SHP77 treated with DMSO at 0.1 percent for 48 hours (cell line): ENCODE measurements at regions not wholly inside any gene's neighbourhood (a gene's known extent, or its start where the extent isn't known, plus 50 kb on each side); places are given as distances from the start of the nearest gene placed in this dataset.

Experiments used
- DNase-seq: peaks from one replicate; lab custom pipeline; 2025; lab: John Stamatoyannopoulos, UW

DNA sequence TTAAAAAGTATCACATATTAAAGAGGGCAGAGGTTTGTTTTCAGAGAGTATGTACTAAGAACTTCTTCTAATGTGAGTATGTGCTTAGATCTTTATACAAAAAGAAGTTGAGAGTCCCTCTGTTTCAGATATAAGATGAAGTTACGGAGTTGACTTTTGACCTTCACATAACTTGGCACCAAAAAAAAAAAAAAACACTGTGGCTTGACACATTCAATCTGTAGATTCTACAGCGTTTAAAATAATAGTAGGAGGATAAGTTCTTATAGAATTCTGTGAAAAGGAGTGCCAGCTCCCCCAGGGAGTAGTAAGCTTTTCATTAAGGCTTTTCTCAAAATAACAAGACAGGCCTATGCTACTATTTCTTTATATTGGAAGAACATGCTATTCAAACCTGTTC is 105.4 kb upstream of the LRP1B start:
- DNase-seq = no peak

DNA sequence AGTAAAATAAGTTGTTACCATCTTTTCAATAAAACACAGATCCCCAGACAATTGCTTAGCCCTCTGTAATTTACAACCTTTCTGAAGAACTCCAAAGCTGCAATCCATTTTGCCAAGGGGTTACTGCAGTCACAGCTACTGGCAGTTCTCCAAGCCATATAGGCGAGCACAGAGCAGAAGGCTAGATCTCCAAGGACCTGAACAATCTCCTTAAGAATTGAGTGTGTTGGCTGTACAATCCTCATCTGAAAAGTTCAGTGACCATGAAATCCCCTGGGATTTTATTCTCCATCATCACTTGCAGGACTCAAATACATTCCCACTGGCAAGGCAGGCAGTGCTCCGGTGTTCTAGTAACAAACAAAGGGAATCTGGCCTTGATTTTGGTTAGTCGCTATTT is 103.9 kb upstream of the LRP1B start:
- no peak for DNase-seq

DNA sequence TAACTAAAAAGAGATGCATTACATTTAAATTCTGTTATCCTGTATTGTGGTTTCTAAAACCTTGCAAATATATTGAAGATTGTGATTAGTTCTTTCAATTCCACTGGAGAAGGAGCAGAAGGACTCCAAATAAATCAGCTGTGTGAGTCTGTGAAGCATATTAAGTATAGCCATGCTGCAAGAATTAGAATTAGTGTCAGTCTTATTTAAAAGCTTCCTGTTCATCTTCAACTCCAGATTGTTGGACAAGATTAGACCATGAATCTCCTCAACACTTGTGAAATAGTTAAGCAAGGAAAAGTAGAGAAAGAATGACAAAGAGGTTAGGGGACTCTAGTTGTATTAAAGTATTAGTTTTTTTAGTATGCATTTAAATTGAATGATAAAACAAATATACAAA is 92.5 kb upstream of the LRP1B start:
- no peak for DNase-seq

DNA sequence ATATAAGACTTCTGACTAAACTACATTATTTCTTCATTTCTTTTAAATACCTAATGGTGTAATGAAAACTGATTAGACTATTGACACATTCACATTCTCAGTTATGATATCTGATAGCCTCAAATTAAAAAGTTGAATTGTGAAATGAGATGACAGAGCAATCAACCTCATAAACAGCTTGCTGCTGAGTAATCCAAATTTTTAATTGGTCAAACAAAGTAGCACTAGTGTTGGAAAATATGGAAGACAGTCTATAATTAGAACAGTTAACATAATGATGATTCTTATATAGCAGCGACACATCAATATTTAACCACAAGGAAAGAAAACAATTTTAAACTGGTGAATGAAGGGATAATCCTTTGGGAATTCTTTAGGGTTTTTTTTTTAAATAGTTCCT is 91.9 kb upstream of the LRP1B start:
- no peak for DNase-seq

DNA sequence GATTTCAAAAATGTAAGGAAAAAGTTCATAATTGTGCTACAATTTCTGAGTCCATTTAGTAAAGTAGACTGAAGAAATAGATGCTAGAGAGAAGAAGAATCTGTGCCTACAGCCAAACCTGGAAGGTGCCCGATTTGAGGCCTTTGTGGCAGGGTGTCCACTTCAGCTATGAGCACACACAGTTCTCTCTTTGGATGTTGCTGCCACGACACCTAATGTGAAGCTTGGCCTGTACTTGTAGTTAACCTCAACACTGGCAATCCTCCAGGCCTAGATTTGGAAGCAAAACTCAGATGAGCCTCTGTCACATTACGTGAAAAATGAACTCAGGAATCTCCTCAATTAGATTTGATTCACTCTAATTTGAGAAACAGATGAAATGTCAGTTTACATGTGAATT is 90.1 kb upstream of the LRP1B start:
- DNase-seq = no peak

DNA sequence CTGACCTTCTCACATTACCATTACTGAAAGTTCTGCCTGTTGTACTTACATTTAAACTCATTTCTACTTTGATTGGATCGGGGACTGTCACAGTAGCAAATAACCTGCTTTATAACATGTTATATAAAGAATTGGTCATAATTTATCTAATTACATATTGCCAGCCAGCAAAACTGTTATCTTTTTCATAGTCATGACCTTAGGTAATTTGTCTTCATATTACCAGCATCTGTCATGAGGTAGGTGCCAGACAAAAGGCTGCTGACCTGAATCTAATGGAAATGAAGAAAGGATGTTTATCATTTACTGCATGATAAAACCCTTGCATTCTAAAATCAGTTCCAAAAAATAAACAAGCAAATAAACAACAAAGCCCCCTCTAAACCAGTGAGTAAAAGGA is 89.4 kb upstream of the LRP1B start:
- no peak for DNase-seq

DNA sequence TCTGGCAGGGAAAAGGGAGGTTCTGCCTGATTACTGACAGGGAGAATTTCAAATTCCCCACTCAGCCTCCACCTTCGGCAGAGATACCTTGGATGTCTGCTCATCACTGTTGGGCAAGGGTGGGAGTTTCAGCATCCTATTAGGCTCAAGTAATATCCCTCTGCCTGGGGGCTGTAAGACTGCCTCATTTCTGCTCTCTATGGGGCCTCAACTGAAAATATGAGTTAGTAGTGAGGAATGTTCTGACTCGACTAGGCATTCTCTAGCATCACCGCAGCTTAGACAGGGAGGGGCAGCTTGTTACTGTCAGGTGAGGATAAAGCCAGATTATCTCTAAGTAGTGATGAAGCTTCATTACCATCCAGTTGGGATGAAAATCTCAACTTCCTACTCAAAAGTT is 87.7 kb upstream of the LRP1B start:
- DNase-seq = no peak

DNA sequence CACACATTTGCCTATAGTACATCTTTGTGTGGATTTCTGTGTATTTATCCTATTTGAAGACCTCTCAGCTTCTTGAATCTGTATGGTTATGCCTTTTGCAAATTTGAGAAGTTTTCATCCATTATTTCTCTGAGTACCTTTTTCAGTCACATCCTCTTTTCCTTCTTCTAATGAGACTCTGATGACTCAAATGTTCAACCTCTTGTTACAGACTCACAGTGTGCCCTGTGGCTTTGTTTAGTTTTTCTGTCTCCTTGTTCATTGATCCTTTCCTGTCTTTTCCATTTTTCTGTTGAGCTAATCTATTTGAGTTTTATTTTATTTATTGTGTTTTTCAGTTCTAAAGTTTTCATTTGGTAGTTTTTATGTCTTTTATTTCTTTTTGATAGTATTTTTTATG is 87.0 kb upstream of the LRP1B start:
- no peak for DNase-seq

DNA sequence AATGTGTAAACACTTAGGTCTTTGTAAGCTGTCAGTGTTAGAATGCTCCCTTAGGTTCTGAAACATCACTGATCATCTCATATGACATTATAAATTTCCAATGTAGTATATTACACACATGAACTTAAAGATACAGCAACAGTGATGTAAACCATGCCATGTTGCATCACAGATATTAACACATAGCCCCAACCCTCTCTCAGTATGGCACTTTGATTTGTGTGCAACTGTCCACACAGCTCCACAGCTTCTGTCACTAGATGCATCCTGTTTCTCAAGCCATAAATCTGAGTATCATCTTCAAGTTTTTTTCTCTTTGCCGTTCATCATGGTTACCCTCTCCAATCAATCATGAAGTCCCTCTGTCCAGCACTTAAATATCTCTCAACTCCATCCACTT is 69.2 kb upstream of the LRP1B start:
- no peak for DNase-seq

DNA sequence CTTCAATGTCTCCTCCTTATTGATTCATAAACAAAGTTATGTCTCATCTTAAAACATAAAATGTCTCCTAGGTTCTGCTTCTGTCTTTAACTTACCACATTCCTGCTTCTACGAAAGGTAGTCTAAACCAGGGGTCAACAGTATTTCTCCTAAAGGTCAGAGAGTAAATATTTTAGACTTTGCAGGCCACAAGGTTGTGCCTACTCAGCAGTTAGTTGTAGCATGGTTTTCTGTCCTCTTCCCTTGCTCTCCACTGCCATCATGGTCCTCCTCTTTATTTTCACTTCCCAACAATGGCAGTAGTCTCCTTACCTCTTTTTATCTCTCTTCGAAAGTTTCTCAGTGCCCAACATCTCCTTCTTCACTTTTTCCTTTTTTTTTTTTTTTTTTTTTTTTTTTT is 68.3 kb upstream of the LRP1B start:
- DNase-seq = no peak

DNA sequence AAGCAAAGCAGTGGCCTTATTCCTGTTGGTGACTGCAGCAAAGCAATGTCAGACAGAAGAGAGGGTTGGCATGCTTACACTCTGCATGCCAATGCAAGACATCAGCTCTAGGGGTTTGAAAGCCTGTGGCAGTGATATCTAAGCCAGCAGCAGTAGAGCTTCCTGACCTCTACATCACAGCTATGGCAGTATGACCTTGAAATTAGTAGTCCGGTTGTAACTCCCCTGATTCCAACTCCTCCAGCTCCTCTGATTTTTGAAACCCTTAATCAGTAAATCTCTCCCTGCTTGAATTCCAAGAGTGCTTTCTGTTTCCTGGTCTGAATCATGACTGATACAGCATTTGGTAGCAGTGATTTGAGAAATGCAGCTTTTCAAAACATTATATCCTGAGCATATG is 60.0 kb upstream of the LRP1B start:
- DNase-seq = no peak

DNA sequence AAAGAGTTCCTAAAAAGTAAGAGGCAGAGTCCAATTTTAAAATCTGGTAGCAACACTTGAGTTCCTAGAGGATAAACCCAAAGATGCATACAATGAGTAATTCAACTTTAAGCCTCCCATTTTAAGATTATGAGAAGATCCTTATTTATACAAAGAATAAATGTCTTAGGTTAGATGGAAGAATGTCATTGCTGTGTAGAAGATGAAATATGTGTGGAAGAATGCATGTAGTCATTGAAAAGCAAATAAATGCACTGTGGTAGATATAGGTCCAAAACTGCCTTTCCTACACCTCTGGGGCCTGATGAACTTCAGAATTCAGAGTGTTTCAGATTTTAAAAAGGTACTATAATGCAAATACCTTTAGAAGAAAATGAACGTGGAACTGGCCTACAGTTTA is 58.7 kb upstream of the LRP1B start:
- DNase-seq = no peak

DNA sequence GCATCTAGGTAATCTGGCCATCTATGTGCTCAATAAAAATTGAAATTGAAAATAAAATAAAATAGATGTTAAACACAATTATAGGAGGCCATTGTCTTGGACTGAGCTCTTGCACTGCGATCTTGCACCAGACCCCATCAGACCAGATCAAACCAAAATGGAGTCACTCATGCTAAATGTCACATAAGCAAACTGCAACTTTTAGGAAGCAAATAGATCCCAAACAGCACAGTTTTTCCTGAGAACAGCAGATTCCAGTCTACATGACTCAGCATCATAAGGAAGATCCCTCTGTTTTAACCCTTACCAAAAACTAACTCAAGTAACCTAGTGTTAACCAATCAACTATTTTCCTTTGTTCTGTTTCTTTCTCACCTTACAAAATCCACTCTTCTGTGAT is 57.7 kb upstream of the LRP1B start:
- DNase-seq = no peak

DNA sequence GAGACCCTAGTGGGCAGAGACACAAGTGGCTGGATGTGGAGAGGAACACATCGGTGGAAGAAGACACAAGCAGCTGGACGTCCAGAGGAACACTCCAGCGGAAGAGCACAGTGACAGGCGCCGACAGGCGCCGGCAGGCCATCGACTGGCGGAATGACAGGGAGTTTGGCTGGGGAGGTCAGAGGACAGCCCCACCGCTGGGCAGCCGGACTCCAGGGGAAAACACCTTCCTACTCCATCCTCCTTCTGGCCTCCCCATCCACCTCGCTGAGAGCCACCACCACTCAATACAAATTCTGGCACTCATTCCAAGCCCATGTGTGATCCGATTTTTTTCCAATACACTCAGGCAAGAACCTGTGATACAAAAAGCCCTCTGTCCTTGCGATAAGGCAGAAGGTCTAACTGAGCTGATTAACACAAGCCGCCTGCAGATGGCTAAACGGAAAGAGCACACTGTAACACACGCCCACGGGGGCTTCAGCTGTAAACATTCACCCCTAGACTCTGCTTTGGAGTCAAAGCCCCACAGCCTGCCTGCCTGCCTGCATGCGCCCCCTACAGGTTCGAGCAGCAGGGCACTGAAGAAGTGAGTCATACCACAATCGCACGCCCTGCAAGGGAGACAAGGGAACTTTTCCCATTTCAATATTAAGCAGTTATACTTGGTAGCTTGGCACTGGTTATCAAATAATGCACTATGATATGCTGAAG is 50.2 kb upstream of the LRP1B start:
- no peak for DNase-seq
